ENCODE measurements at regions not wholly inside any gene's neighbourhood (a gene's known extent, or its start where the extent isn't known, plus 50 kb on each side); places are given as distances from the start of the nearest gene placed in this dataset.

- no peaks in the 10 kb centered on the region for H3K27me3 Mint-ChIP-seq (ENCODE audit: unreplicated experiment)
- no TSS peak for BruUV-seq (replicated peaks)
- intact Hi-C loops (cut with micrococcal nuclease; ENCODE audit: unreplicated experiment) = no loop called here
- H3K4me3 Mint-ChIP-seq (ENCODE audit: low read depth, unreplicated experiment) = no peak overlapping the region
- H3K4me1 Mint-ChIP-seq (ENCODE audit: low read depth, unreplicated experiment) = no peaks in the 10 kb centered on the region
- TF ChIP-seq, protein P1, sequence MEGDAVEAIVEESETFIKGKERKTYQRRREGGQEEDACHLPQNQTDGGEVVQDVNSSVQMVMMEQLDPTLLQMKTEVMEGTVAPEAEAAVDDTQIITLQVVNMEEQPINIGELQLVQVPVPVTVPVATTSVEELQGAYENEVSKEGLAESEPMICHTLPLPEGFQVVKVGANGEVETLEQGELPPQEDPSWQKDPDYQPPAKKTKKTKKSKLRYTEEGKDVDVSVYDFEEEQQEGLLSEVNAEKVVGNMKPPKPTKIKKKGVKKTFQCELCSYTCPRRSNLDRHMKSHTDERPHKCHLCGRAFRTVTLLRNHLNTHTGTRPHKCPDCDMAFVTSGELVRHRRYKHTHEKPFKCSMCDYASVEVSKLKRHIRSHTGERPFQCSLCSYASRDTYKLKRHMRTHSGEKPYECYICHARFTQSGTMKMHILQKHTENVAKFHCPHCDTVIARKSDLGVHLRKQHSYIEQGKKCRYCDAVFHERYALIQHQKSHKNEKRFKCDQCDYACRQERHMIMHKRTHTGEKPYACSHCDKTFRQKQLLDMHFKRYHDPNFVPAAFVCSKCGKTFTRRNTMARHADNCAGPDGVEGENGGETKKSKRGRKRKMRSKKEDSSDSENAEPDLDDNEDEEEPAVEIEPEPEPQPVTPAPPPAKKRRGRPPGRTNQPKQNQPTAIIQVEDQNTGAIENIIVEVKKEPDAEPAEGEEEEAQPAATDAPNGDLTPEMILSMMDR (IDR thresholded peaks at IDR 0.05; ENCODE audit: unreplicated experiment) = no peak
- no peak for DNase-seq
- peaks cover 8% of the 10 kb centered on the region for H3K9me3 Mint-ChIP-seq (ENCODE audit: low read depth, unreplicated experiment)
- CTCF ChIA-PET = no interaction called here
- H3K36me3 Mint-ChIP-seq (ENCODE audit: insufficient read depth, unreplicated experiment) = no peaks in the 10 kb centered on the region
- H3K27ac Mint-ChIP-seq (ENCODE audit: unreplicated experiment) = no peak overlapping the region
These were observed 212.4 kb upstream of the FSIP2 start for GRCh38 chr2:185526161-185526560.

DNA sequence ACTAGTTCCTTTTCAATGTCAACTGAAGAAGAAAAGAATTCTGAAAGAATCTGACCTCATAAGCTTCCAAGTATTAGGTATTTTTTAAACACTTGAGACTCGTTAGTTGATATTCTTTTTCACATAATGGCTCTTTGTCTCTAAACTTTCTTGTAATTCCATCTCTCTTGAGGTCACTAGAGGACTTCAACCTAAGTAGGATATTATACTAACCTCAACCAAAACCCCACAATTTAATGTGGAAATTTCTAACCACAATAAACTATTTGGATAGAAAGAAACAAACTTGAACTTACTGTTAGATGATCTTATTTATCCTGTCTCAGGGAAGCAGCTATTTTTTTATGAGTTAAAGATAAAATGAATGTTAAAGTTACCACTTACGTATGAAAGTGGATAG lies 206.9 kb upstream of the FSIP2 start:
- H3K4me3 Mint-ChIP-seq (ENCODE audit: low read depth, unreplicated experiment) = no peak overlapping the region

GRCh38 chr2:185537689-185538088 lies 200.9 kb upstream of the FSIP2 start:
- Mint-ChIP-seq H3K4me3 (ENCODE audit: low read depth, unreplicated experiment) (no peak overlapping the region), H3K4me1 (ENCODE audit: low read depth, unreplicated experiment) (no peaks in the 10 kb centered on the region), H3K27me3 (ENCODE audit: unreplicated experiment) (no peaks in the 10 kb centered on the region), H3K36me3 (ENCODE audit: insufficient read depth, unreplicated experiment) (no peaks in the 10 kb centered on the region), H3K27ac (ENCODE audit: unreplicated experiment) (no peak overlapping the region), H3K9me3 (ENCODE audit: low read depth, unreplicated experiment) (peaks cover 2% of the 10 kb centered on the region)
- TF ChIP-seq, protein P1 (IDR thresholded peaks at IDR 0.05; ENCODE audit: unreplicated experiment) = no peak
- no TSS peak for BruUV-seq (replicated peaks)
- CTCF ChIA-PET = no interaction called here
- no peak for DNase-seq
- intact Hi-C loops (cut with micrococcal nuclease; ENCODE audit: unreplicated experiment) = no loop called here

More for the DNA sequence above, 206.9 kb upstream of the FSIP2 start:
- DNase-seq = no peak
- Mint-ChIP-seq H3K4me1 (ENCODE audit: low read depth, unreplicated experiment) (no peaks in the 10 kb centered on the region), H3K27ac (ENCODE audit: unreplicated experiment) (no peak overlapping the region), H3K27me3 (ENCODE audit: unreplicated experiment) (no peaks in the 10 kb centered on the region), H3K9me3 (ENCODE audit: low read depth, unreplicated experiment) (peaks cover 2% of the 10 kb centered on the region), H3K36me3 (ENCODE audit: insufficient read depth, unreplicated experiment) (no peaks in the 10 kb centered on the region)
- TF ChIP-seq, protein P1 (IDR thresholded peaks at IDR 0.05; ENCODE audit: unreplicated experiment) = no peak
- CTCF ChIA-PET = no interaction called here
- intact Hi-C loops (cut with micrococcal nuclease; ENCODE audit: unreplicated experiment) = no loop called here
- BruUV-seq (replicated peaks) = no TSS peak

DNA sequence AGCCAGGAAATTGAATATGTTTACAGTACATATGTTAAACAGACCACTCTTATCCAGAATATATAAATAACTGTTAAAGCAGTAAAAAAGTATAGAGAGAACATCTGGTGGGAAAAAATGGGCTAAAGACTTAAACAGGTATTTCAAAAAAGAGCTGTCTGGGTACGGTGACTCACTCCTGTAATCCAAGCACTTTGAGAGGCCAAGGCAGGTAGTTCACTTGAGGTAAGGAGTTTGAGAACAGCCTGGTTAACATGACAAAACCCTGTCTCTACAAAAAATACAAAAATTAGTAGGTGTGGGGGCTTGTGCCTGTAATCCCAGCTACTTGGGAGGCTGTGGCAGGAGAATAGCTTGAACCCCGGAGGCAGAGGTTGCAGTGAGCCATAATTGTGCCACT lies 171.4 kb upstream of the FSIP2 start:
- TF ChIP-seq, protein P1 (IDR thresholded peaks at IDR 0.05; ENCODE audit: unreplicated experiment) = no peak
- DNase-seq = no peak
- peaks cover 5% of the 10 kb centered on the region for H3K9me3 Mint-ChIP-seq (ENCODE audit: low read depth, unreplicated experiment)
- no TSS peak for BruUV-seq (replicated peaks)
- intact Hi-C loops (cut with micrococcal nuclease; ENCODE audit: unreplicated experiment) = no loop called here
- no peak overlapping the region for H3K27ac Mint-ChIP-seq (ENCODE audit: unreplicated experiment)
- no peaks in the 10 kb centered on the region for H3K27me3 Mint-ChIP-seq (ENCODE audit: unreplicated experiment)
- CTCF ChIA-PET = no interaction called here
- no peaks in the 10 kb centered on the region for H3K36me3 Mint-ChIP-seq (ENCODE audit: insufficient read depth, unreplicated experiment)
- no peak overlapping the region for H3K4me3 Mint-ChIP-seq (ENCODE audit: low read depth, unreplicated experiment)
- no peaks in the 10 kb centered on the region for H3K4me1 Mint-ChIP-seq (ENCODE audit: low read depth, unreplicated experiment)

DNA sequence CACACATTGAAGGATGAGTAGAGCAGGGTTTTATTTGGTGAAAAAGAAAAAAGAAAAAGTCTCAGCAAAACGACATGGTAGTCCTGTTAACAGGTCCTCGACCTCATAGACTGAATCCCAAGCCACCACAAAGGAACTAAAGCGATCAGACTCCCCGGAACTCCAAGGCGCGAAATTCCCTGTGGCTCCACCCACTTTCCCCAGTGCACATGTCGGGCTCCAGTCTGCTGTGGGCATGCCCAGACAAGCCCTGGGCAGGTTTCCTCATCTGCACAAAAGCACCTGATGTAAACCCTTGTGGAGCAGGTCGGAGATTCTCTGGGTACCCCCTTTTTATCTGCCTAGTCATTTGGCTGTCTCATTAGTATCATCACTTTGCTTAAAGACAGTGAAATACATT lies 170.7 kb upstream of the FSIP2 start:
- intact Hi-C loops (cut with micrococcal nuclease; ENCODE audit: unreplicated experiment) = no loop called here
- no peak overlapping the region for H3K4me3 Mint-ChIP-seq (ENCODE audit: low read depth, unreplicated experiment)
- peaks cover 5% of the 10 kb centered on the region for H3K9me3 Mint-ChIP-seq (ENCODE audit: low read depth, unreplicated experiment)
- H3K27ac Mint-ChIP-seq (ENCODE audit: unreplicated experiment) = no peak overlapping the region
- H3K4me1 Mint-ChIP-seq (ENCODE audit: low read depth, unreplicated experiment) = no peaks in the 10 kb centered on the region
- no peaks in the 10 kb centered on the region for H3K36me3 Mint-ChIP-seq (ENCODE audit: insufficient read depth, unreplicated experiment)
- no TSS peak for BruUV-seq (replicated peaks)
- TF ChIP-seq, protein P1 (IDR thresholded peaks at IDR 0.05; ENCODE audit: unreplicated experiment) = no peak
- DNase-seq = no peak
- H3K27me3 Mint-ChIP-seq (ENCODE audit: unreplicated experiment) = no peaks in the 10 kb centered on the region
- CTCF ChIA-PET = no interaction called here
